SK-N-SH treated with all-trans-retinoic acid at 6 μM for 48 hours (cell line): ENCODE measurements at regions not wholly inside any gene's neighbourhood (a gene's known extent, or its start where the extent isn't known, plus 50 kb on each side); places are given as distances from the start of the nearest gene placed in this dataset.

Experiments used
- ARNTL ChIP-seq: fragments of 450-650 bp; formaldehyde crosslinking; IDR thresholded peaks from 2 replicates; pipeline ENCODE4 v1.5.0; 2020; ENCODE audit warnings: low read depth, mild to moderate bottlenecking, moderate library complexity, borderline replicate concordance
- RARB ChIP-seq: fragments of 250-450 bp; sonication (Bioruptor Pico); IDR thresholded peaks from 2 replicates; pipeline ENCODE4 v1.8.0; 2021; ENCODE audit warnings: mild to moderate bottlenecking, moderate library complexity
- TCF4 ChIP-seq: fragments of 250-450 bp; sonication (Bioruptor Pico); IDR thresholded peaks from 2 replicates; pipeline ENCODE4 v1.8.0; 2021; ENCODE audit warnings: mild to moderate bottlenecking, moderate library complexity, borderline replicate concordance
- ZFP3 ChIP-seq: fragments of 250-450 bp; sonication (Bioruptor Pico); IDR thresholded peaks from 2 replicates; pipeline ENCODE4 v1.5.0; 2020; ENCODE audit warnings: mild to moderate bottlenecking, moderate library complexity
- ZNF70 ChIP-seq: fragments of 450-650 bp; formaldehyde crosslinking; IDR thresholded peaks from 2 replicates; pipeline ENCODE4 v1.5.0; 2020; ENCODE audit warnings: mild to moderate bottlenecking, moderate library complexity
- ZNF8 ChIP-seq: fragments of 450-650 bp; formaldehyde crosslinking; IDR thresholded peaks from 2 replicates; pipeline ENCODE4 v1.5.0; 2020; ENCODE audit warnings: mild to moderate bottlenecking, moderate library complexity
- TF ChIP-seq, protein P1 (sequence below): fragments of 250-450 bp; sonication (Bioruptor Pico); IDR thresholded peaks from 2 replicates; pipeline ENCODE4 v1.8.0; 2020; ENCODE audit warnings: mild to moderate bottlenecking, moderate library complexity, borderline replicate concordance

DNA sequence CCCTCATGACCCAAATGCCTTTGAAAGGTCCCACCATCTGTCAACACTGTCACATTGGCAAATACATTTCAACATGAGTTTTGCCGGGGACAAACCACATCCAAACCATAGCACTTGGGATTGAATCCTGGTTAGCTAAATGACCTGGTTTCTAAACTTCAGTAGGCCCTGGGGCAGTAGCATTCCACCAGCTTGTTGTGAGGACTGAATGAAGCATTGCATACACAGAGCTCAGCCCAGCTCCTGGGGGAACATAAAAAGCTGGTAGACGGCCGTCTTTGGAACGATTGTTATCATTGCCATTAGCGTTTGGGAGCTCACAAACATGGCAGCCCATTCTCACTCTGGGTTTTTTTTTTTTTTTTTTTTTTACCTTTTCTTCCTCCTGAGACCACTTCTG, 57.5 kb upstream of the CXCR4 start:
- TF ChIP-seq ZNF70 (no peak), ZFP3 (CRISPR knock-in tag) (no peak), ARNTL (CRISPR knock-in tag) (no peak), TCF4 (CRISPR knock-in tag) (no peak), RARB (CRISPR knock-in tag) (no peak), ZNF8 (CRISPR knock-in tag) (no peak)
- TF ChIP-seq, protein P1, sequence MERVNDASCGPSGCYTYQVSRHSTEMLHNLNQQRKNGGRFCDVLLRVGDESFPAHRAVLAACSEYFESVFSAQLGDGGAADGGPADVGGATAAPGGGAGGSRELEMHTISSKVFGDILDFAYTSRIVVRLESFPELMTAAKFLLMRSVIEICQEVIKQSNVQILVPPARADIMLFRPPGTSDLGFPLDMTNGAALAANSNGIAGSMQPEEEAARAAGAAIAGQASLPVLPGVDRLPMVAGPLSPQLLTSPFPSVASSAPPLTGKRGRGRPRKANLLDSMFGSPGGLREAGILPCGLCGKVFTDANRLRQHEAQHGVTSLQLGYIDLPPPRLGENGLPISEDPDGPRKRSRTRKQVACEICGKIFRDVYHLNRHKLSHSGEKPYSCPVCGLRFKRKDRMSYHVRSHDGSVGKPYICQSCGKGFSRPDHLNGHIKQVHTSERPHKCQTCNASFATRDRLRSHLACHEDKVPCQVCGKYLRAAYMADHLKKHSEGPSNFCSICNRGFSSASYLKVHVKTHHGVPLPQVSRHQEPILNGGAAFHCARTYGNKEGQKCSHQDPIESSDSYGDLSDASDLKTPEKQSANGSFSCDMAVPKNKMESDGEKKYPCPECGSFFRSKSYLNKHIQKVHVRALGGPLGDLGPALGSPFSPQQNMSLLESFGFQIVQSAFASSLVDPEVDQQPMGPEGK (CRISPR knock-in tag): no peak
